GM18868 (cell line): ENCODE measurements at regions not wholly inside any gene's neighbourhood (a gene's known extent, or its start where the extent isn't known, plus 50 kb on each side); places are given as distances from the start of the nearest gene placed in this dataset.
"Not testable (repeated sequence)": the region's sequence is repeated elsewhere in the genome, so short reads cannot be mapped to it uniquely, and the experiment has no call there.

Experiments
- ATAC-seq: cut with Tn5 transposase; IDR thresholded peaks from one replicate; pipeline ENCODE4 v1.9.1; 2021; ENCODE audit warnings: mild to moderate bottlenecking, moderate library complexity; ENCODE audit not compliant: unreplicated experiment

- ATAC-seq = no peak
These were observed 325.6 kb downstream of the NR4A2 start for GRCh38 chr2:156006721-156007618.

GRCh38 chr2:156005999-156006712, 326.4 kb downstream of the NR4A2 start:
- ATAC-seq = peak; percentile 43

GRCh38 chr2:156005531-156005930, 327.0 kb downstream of the NR4A2 start:
- ATAC-seq = peak; percentile 20

GRCh38 chr2:156004459-156004858, 328.1 kb downstream of the NR4A2 start:
- no peak for ATAC-seq

- ATAC-seq = peak; percentile 65
These were observed 328.7 kb downstream of the NR4A2 start for GRCh38 chr2:156003780-156004179.

- no peak for ATAC-seq
These were observed 330.7 kb downstream of the NR4A2 start for GRCh38 chr2:156001851-156002250.

GRCh38 chr2:155997538-155997937, 335.0 kb downstream of the NR4A2 start:
- ATAC-seq = no peak

GRCh38 chr2:155994315-155994714, 338.2 kb downstream of the NR4A2 start:
- no peak for ATAC-seq

- no peak for ATAC-seq
These were observed 348.7 kb downstream of the NR4A2 start for GRCh38 chr2:155983845-155984244.

- ATAC-seq = no peak
These were observed 350.4 kb downstream of the NR4A2 start for GRCh38 chr2:155982135-155982534.

GRCh38 chr2:155980941-155981560, 351.5 kb downstream of the NR4A2 start:
- ATAC-seq = peak; percentile 86

- no peak for ATAC-seq
These were observed 356.8 kb downstream of the NR4A2 start for GRCh38 chr2:155975734-155976133.

GRCh38 chr2:155972916-155973315, 359.6 kb downstream of the NR4A2 start:
- no peak for ATAC-seq

- not testable (repeated sequence) for ATAC-seq
These were observed 366.5 kb downstream of the NR4A2 start for GRCh38 chr2:155966064-155966471.

GRCh38 chr2:155965415-155966063, 367.0 kb downstream of the NR4A2 start:
- ATAC-seq = no peak

GRCh38 chr2:155961641-155962040, 370.9 kb downstream of the NR4A2 start:
- no peak for ATAC-seq

GRCh38 chr2:155958834-155959233, 373.7 kb downstream of the NR4A2 start:
- ATAC-seq = no peak

- no peak for ATAC-seq
These were observed 385.5 kb downstream of the NR4A2 start for GRCh38 chr2:155947069-155947468.

- ATAC-seq = no peak
These were observed 388.3 kb downstream of the NR4A2 start for GRCh38 chr2:155944218-155944617.

GRCh38 chr2:155930312-155930711, 402.2 kb downstream of the NR4A2 start:
- ATAC-seq = no peak

- no peak for ATAC-seq
These were observed 415.1 kb downstream of the NR4A2 start for GRCh38 chr2:155917380-155917779.
